GM12865 (cell line): ENCODE measurements at regions not wholly inside any gene's neighbourhood (a gene's known extent, or its start where the extent isn't known, plus 50 kb on each side); places are given as distances from the start of the nearest gene placed in this dataset.
"Not testable (repeated sequence)": the region's sequence is repeated elsewhere in the genome, so short reads cannot be mapped to it uniquely, and the experiment has no call there.

Source experiments
- DNase-seq: peaks from one replicate; pipeline ENCODE4 v3.0.0; 2010; ENCODE audit warnings: low read depth
- H3K4me3 ChIP-seq: 2 replicates; pipeline ENCODE4 v1.5.1; 2011; ENCODE audit warnings: mild to moderate bottlenecking, low read depth, low read length, control low read depth
- TF ChIP-seq, protein P1 (sequence below): IDR thresholded peaks from 2 replicates; pipeline ENCODE4 v1.5.1; 2011; ENCODE audit warnings: low read length, control low read depth, low read depth, inconsistent platforms; ENCODE audit not compliant: insufficient read depth; ENCODE audit errors: missing control alignments

DNA sequence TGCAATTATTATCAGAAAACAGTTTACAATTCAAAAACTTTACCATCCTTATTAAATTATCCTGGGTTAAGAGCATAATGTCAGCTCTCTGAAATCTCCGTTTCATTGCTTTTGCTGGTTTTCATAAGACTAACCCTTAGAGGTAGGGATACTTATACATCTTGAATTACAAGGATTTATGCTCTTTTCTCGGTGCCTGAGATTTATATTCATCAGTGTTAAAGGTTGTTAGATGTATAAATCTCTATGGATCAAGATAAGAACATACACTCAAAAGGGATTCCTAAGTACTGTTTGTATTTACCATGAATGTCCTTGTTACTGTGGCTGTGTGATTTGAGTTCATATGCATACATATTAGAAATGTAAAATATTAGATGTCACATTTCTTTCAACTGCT is 684.7 kb downstream of the EFNA5 start:
- no peak overlapping the region for H3K4me3 ChIP-seq
- DNase-seq: no peak
- TF ChIP-seq, protein P1, sequence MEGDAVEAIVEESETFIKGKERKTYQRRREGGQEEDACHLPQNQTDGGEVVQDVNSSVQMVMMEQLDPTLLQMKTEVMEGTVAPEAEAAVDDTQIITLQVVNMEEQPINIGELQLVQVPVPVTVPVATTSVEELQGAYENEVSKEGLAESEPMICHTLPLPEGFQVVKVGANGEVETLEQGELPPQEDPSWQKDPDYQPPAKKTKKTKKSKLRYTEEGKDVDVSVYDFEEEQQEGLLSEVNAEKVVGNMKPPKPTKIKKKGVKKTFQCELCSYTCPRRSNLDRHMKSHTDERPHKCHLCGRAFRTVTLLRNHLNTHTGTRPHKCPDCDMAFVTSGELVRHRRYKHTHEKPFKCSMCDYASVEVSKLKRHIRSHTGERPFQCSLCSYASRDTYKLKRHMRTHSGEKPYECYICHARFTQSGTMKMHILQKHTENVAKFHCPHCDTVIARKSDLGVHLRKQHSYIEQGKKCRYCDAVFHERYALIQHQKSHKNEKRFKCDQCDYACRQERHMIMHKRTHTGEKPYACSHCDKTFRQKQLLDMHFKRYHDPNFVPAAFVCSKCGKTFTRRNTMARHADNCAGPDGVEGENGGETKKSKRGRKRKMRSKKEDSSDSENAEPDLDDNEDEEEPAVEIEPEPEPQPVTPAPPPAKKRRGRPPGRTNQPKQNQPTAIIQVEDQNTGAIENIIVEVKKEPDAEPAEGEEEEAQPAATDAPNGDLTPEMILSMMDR: no peak

DNA sequence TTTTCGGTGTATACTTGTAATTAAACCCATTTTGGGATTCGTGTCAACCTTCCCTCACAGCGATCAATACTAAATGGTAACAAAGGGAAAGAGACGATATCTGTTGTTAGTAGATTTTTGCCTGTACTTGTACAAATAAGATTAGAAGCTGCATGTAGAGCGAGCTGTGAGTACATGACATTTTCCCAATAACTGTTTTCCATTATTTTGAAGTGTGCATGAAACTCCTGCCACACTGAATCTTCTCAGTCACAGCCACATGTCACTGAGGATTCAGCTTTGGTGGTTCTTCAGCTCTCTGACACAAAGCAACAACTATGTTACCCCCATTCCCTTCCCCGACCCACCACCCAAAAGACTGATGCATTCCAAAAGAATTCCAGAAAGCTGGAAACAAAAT is 685.6 kb downstream of the EFNA5 start:
- TF ChIP-seq, protein P1: no peak
- DNase-seq: no peak
- no peak overlapping the region for H3K4me3 ChIP-seq

DNA sequence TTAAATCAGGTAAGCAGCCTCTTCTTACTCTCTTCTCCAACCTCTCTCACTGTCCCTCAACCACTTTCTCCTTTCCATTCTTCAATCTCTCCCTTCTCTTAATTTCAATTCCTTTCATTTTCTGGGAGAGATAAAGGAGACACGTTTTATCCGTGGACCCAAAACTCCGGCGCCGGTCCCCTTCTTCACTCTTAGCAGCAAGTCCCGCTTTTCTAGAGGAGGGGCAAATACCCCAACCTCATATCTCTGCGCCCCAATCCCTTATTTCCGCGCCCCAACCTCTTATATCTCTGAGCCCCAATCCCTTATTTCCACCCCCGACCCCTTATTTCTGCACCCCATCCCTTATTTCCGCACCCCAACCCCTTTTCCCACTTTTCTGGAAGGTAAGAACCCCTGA is 691.6 kb downstream of the EFNA5 start:
- not testable (repeated sequence) for DNase-seq, H3K4me3 ChIP-seq

DNA sequence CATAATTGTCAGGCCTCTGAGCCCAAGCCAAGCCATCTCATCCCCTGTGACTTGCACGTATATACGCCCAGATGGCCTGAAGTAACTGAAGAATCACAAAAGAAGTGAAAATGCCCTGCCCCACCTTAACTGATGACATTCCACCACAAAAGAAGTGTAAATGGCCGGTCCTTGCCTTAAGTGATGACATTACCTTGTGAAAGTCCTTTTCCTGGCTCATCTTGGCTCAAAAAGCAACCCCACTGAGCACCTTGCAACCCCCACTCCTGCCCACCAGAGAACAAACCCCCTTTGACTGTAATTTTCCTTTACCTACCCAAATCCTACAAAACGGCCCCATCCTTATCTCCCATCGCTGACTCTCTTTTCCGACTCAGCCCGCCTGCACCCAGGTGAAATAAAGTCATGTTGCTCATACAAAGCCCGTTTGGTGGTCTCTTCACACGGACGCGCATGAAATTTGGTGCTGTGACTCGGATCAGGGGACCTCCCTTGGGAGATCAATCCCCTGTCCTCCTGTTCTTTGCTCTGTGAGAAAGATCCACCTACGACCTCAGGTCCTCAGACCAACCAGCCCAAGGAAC is 692.1 kb downstream of the EFNA5 start:
- H3K4me3 ChIP-seq, DNase-seq: not testable (repeated sequence)

DNA sequence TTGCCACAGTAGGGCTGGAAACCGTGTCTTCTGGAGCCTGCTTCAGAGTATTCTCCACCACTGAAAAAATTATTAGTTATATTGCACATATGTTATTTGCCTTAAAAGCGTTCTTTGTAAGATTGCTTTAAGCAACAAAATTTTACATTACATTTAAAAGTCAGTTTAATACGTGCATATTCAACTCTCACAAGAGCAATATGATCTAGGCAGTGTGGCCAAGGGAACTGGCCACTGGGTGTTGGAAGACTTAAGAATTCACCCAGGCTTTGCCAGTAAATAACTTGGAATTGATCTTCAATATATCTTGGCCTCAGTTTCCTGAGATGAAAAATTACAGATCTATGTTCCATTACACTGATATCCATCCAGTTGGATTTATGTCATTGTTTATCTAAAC is 694.4 kb downstream of the EFNA5 start:
- TF ChIP-seq, protein P1: no peak
- no peak for DNase-seq
- no peak overlapping the region for H3K4me3 ChIP-seq

DNA sequence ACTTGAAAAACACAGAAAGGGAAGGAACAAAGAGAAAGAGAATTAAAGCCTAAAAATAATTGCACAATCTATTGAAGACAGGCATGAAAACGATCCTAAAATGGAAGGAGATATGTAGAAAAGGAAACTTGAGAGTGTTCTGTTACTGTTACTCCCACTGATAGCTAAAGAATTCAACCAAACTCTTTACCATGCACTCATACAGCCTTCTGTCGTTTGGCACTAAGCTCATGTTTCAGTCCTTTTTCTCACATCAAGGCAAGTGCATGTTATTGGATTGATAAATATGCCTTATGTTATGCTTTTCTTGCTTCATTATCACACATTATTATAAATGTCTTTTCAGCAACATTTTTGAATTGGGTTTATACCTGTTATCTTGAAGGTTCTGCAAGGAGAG is 696.5 kb downstream of the EFNA5 start:
- TF ChIP-seq, protein P1: no peak
- no peak overlapping the region for H3K4me3 ChIP-seq
- no peak for DNase-seq

DNA sequence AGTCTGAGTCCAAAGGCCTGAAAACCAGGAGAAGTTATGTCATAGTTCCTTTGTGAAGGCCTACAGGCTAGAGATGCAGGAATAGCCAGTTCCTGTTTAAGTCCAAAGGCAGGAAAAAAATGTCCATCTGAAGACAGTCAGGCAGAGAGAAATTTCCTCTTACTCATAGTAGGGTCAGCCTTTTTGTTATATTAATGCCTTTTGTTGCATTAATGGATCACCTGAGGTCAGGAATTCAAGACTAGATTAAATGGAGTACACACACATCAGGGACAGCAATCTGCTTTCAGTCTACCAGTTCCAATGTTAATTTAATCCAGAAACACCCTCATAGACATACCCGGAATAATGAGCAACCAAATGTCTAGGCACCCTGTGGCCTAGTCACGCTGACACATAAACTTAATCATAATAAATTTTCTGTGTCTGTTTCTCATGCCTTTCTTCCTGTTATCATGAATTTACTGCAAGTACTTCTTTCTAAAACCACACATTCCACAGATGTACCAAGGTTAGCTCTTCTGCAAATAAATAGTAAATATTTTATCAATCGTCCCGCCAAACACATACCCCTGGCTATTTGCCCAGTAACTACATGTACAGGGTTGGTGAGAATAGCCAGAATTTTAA is 703.9 kb downstream of the EFNA5 start:
- TF ChIP-seq, protein P1: no peak
- H3K4me3 ChIP-seq: no peak overlapping the region
- DNase-seq: no peak

DNA sequence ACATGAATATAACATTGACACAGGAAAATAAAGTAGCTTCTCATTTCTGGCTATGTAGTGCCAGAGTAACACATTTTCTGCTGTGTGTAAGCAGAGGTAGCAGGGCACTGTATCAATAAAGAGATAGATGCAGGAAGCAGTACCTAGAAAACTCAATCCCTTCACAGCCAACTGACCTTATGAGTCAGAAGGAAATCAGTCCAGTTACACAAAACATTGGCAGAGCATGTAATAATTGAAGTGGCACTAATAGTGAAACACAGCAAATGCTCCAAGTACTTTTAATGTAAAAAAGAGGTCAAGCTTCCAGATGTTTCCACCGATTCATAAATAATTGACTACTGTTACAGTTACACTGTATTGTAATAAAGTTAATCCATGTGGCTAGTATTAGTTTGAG is 706.6 kb downstream of the EFNA5 start:
- H3K4me3 ChIP-seq: no peak overlapping the region
- DNase-seq: peak; percentile 9
- TF ChIP-seq, protein P1: no peak
